Muscle layer of duodenum (tissue), 2 donors: ENCODE measurements at regions not wholly inside any gene's neighbourhood (a gene's known extent, or its start where the extent isn't known, plus 50 kb on each side); places are given as distances from the start of the nearest gene placed in this dataset.
A peak's percentile ranks its signal among the peaks of the same experiment; 100 is the strongest.

Experiments used
- H3K27ac ChIP-seq: one replicate; pipeline ENCODE4 v1.7.0; 2013; ENCODE audit warnings: mild to moderate bottlenecking, low read length
- H3K27me3 ChIP-seq: one replicate; pipeline ENCODE4 v1.7.0; 2013; ENCODE audit warnings: low read depth, mild to moderate bottlenecking, control low read depth, low read length
- H3K36me3 ChIP-seq, 2 donors: one replicate each; pipeline ENCODE4 v1.7.0; 2013; ENCODE audit warnings: low read length in 2 of 2, control low read depth in 1 of 2, mild to moderate bottlenecking in 1 of 2; ENCODE audit not compliant: insufficient read depth in 2 of 2, control insufficient read depth in 1 of 2
- H3K4me1 ChIP-seq, 2 donors: one replicate each; pipeline ENCODE4 v1.7.0; 2013; ENCODE audit warnings: low read length in 2 of 2, mild to moderate bottlenecking in 2 of 2, control low read depth in 1 of 2, moderate library complexity in 1 of 2; ENCODE audit not compliant: insufficient read depth in 2 of 2, control insufficient read depth in 1 of 2
- H3K4me3 ChIP-seq, 2 donors: one replicate each; pipeline ENCODE4 v1.7.0; 2013; ENCODE audit warnings: low read length in 2 of 2, low read depth in 1 of 2, mild to moderate bottlenecking in 1 of 2
- H3K9me3 ChIP-seq, 2 donors: one replicate each; pipeline ENCODE4 v1.7.0; 2013; ENCODE audit warnings: low read length in 2 of 2, control low read depth in 1 of 2, mild to moderate bottlenecking in 1 of 2; ENCODE audit not compliant: control insufficient read depth in 1 of 2
- donor health status: healthy.

- Histone ChIP-seq H3K36me3 (no peaks in the 10 kb centered on the region), H3K4me1 (no peaks in the 10 kb centered on the region), H3K27ac (no peak overlapping the region), H3K9me3 (peaks cover 0 to 3% of the 10 kb centered on the region in 2 donors), H3K27me3 (no peaks in the 10 kb centered on the region), H3K4me3 (no peak overlapping the region)
Measured at GRCh38 chr14:96143906-96144305, 60.7 kb upstream of the BDKRB2 start.

DNA sequence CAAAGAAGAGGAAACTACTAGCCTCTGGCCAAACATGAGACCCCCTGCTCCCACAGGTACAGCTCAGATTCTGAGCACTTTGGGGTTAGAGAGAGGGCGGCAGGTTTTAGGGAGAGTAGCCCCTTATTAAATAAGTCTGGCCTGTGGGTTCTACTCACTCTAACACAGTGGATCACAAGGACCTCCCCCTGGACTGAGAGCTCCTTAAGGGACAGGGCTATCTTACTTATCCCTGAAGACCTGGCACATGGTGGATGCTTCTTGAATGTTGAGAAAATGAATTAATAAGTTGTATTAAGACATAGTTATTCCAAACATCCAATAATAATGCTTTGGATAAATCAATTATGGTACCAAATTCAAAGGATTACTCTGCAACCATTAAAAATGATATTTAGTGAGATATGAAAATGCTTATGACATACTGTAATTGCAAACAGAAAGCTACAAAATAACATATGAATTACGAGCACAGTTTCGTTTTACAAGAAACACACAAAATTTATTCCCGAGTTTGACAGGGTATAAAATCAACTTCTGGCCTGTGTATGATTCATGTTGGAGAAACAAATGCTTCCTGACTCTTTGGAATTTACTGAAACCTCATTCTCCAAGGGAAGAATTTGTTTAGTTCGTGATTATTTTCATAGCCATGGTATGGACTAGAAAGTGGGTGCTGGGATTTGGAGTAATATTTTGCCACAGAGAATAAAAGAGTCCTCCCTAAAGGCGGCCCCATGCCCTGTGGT is 59.3 kb upstream of the BDKRB2 start:
- Histone ChIP-seq H3K4me3 (no peak overlapping the region), H3K4me1 (no peaks in the 10 kb centered on the region), H3K27me3 (no peaks in the 10 kb centered on the region), H3K27ac (peak overlapping the region; percentile 1), H3K9me3 (peaks cover 0 to 3% of the 10 kb centered on the region in 2 donors), H3K36me3 (no peaks in the 10 kb centered on the region)

GRCh38 chr14:96146131-96146771 is 58.4 kb upstream of the BDKRB2 start:
- Histone ChIP-seq H3K4me3 (no peak overlapping the region), H3K27ac (peak overlapping the region; percentile 1), H3K4me1 (no peaks in the 10 kb centered on the region), H3K9me3 (peaks cover 0 to 3% of the 10 kb centered on the region in 2 donors), H3K36me3 (no peaks in the 10 kb centered on the region), H3K27me3 (no peaks in the 10 kb centered on the region)

DNA sequence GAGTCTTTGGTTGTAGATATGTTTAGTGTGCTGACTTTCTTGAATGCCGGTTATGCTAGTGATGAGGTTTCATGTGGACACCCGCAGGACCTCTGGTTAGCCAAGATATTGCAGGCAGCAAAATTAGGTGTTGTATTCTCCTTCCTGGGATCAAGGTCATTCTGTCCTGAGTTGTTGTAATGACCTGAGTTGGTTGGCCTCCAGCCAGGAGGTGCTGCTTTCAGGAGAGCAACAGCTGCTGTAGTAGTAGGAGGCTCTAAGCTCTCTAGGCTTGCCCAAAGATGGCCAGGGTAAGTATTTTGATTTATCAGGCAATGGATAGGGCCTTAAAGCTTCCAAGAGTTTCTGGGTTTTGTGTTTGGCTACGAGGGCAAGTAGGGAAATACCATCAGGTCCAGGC is 56.0 kb upstream of the BDKRB2 start:
- Histone ChIP-seq H3K36me3 (no peaks in the 10 kb centered on the region), H3K4me1 (no peaks in the 10 kb centered on the region), H3K9me3 (no peaks in the 10 kb centered on the region), H3K27ac (no peak overlapping the region), H3K27me3 (no peaks in the 10 kb centered on the region), H3K4me3 (no peak overlapping the region)

DNA sequence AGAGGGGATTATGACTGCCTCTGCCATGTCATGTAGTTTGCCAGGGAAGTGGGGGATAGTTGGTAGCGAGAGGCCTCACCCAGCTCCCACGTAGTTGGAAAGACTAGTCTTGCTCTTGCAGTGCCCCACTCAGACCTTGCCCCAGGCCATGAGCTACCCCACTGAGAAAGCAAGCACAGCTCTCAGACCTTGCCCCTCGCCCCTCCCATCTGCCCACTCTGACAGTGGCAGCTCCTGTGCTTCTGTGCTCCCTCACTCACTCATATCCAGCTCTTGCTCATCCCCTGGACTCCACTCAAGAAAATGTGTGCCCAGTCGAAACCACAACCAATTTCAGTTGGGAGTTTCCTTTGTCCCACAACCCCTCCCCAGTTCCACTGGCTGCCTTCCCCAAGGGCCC is 55.5 kb upstream of the BDKRB2 start:
- H3K4me3 ChIP-seq, result no peak overlapping the region
- H3K36me3 ChIP-seq, result no peaks in the 10 kb centered on the region
- H3K27ac ChIP-seq, result no peak overlapping the region
- H3K9me3 ChIP-seq, result no peaks in the 10 kb centered on the region
- no peaks in the 10 kb centered on the region for H3K4me1 ChIP-seq
- no peaks in the 10 kb centered on the region for H3K27me3 ChIP-seq

GRCh38 chr14:96150214-96150613 is 54.4 kb upstream of the BDKRB2 start:
- H3K27ac ChIP-seq, result no peak overlapping the region
- no peaks in the 10 kb centered on the region for H3K27me3 ChIP-seq
- H3K36me3 ChIP-seq, result no peaks in the 10 kb centered on the region
- no peaks in the 10 kb centered on the region for H3K9me3 ChIP-seq
- H3K4me1 ChIP-seq, result no peaks in the 10 kb centered on the region
- no peak overlapping the region for H3K4me3 ChIP-seq

- no peaks in the 10 kb centered on the region for H3K27me3 ChIP-seq
Measured at GRCh38 chr14:96151242-96151641, 53.4 kb upstream of the BDKRB2 start.

DNA sequence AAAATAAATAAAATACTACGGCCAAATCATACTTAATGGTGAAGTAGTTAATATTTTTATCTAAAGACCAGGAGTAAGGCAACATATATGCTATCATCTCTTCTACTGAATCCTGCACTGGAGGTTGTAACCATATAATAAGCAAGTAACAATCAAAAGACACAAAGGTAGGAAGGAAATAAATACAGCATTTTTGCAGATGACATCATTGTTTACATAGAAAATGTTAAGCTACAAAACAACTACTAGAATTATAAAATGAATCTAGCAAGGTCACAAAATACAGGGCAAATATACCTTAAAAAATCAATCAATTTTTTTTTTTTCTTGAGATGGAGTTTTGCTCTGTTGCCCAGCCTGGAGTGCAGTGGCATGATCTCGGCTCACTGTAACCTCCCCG is 51.6 kb upstream of the BDKRB2 start:
- H3K27me3 ChIP-seq, result no peaks in the 10 kb centered on the region
- H3K4me3 ChIP-seq, result no peak overlapping the region
- no peaks in the 10 kb centered on the region for H3K4me1 ChIP-seq
- no peaks in the 10 kb centered on the region for H3K9me3 ChIP-seq
- no peak overlapping the region for H3K27ac ChIP-seq
- H3K36me3 ChIP-seq, result no peaks in the 10 kb centered on the region

More at GRCh38 chr14:96151242-96151641, 53.4 kb upstream of the BDKRB2 start:
- Histone ChIP-seq H3K4me1 (no peaks in the 10 kb centered on the region), H3K36me3 (no peaks in the 10 kb centered on the region), H3K4me3 (no peak overlapping the region), H3K27ac (no peak overlapping the region), H3K9me3 (no peaks in the 10 kb centered on the region)
